ENCODE measurements at regions not wholly inside any gene's neighbourhood (a gene's known extent, or its start where the extent isn't known, plus 50 kb on each side); places are given as distances from the start of the nearest gene placed in this dataset.

- TF ChIP-seq, protein P1, sequence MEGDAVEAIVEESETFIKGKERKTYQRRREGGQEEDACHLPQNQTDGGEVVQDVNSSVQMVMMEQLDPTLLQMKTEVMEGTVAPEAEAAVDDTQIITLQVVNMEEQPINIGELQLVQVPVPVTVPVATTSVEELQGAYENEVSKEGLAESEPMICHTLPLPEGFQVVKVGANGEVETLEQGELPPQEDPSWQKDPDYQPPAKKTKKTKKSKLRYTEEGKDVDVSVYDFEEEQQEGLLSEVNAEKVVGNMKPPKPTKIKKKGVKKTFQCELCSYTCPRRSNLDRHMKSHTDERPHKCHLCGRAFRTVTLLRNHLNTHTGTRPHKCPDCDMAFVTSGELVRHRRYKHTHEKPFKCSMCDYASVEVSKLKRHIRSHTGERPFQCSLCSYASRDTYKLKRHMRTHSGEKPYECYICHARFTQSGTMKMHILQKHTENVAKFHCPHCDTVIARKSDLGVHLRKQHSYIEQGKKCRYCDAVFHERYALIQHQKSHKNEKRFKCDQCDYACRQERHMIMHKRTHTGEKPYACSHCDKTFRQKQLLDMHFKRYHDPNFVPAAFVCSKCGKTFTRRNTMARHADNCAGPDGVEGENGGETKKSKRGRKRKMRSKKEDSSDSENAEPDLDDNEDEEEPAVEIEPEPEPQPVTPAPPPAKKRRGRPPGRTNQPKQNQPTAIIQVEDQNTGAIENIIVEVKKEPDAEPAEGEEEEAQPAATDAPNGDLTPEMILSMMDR (IDR thresholded peaks at IDR 0.05 in 8 of 11, conservative IDR thresholded peaks at IDR 0.05 in 3 of 11): no peak
- no peak for TF ChIP-seq POLR2A (IDR thresholded peaks at IDR 0.05)
- no peak for TF ChIP-seq POLR2AphosphoS5 (IDR thresholded peaks at IDR 0.05)
Measured at GRCh38 chr16:6797223-6797622, 535.4 kb upstream of the RBFOX1 start.
